H9 (cell line): ENCODE measurements at regions not wholly inside any gene's neighbourhood (a gene's known extent, or its start where the extent isn't known, plus 50 kb on each side); places are given as distances from the start of the nearest gene placed in this dataset.

ENCODE experiments used
- DNase-seq: peaks from one replicate; pipeline ENCODE4 v3.0.0-alpha.2; 2017
- H2AFZ ChIP-seq: one replicate; pipeline ENCODE4 v1.6.1; 2013; ENCODE audit warnings: mild to moderate bottlenecking, low read length, control low read depth, moderate library complexity
- H2AK5ac ChIP-seq: 2 replicates; pipeline ENCODE4 v1.6.1; 2013; ENCODE audit warnings: low read length, control low read depth, mixed read lengths; ENCODE audit not compliant: insufficient read length
- H2BK120ac ChIP-seq: one replicate; pipeline ENCODE4 v1.6.1; 2013; ENCODE audit warnings: low read depth, mild to moderate bottlenecking, low read length, control low read depth, inconsistent platforms; ENCODE audit not compliant: poor library complexity, severe bottlenecking
- H2BK12ac ChIP-seq: 2 replicates; pipeline ENCODE4 v1.6.1; 2013; ENCODE audit warnings: low read length, control low read depth, mixed read lengths, low read depth; ENCODE audit not compliant: insufficient read length
- H2BK15ac ChIP-seq: 2 replicates; pipeline ENCODE4 v1.6.1; 2013; ENCODE audit warnings: low read depth, low read length, control low read depth
- H2BK20ac ChIP-seq: one replicate; pipeline ENCODE4 v1.6.1; 2013; ENCODE audit warnings: low read depth, mild to moderate bottlenecking, low read length, control low read depth, inconsistent platforms; ENCODE audit not compliant: poor library complexity, severe bottlenecking
- H2BK5ac ChIP-seq: 2 replicates; pipeline ENCODE4 v1.6.1; 2013; ENCODE audit warnings: low read length, control low read depth, mixed read lengths; ENCODE audit not compliant: insufficient read length
- H3K14ac ChIP-seq: 2 replicates; pipeline ENCODE4 v1.6.1; 2013; ENCODE audit warnings: low read length, control low read depth; ENCODE audit not compliant: insufficient read depth
- H3K18ac ChIP-seq: 2 replicates; pipeline ENCODE4 v1.6.1; 2013; ENCODE audit warnings: low read depth, mild to moderate bottlenecking, mixed read lengths, low read length, control low read depth; ENCODE audit not compliant: insufficient read length
- H3K23ac ChIP-seq: 2 replicates; pipeline ENCODE4 v1.6.1; 2013; ENCODE audit warnings: low read length, control low read depth, mixed read lengths, low read depth; ENCODE audit not compliant: insufficient read length
- H3K23me2 ChIP-seq: 2 replicates; pipeline ENCODE4 v1.6.1; 2013; ENCODE audit warnings: low read depth, mild to moderate bottlenecking, mixed read lengths, low read length, control low read depth; ENCODE audit not compliant: insufficient read length, poor library complexity, severe bottlenecking
- H3K27ac ChIP-seq: 2 replicates; pipeline ENCODE4 v1.5.1; 2013; ENCODE audit warnings: low read length, control low read depth, mixed read lengths, low read depth; ENCODE audit not compliant: insufficient read length
- H3K27me3 ChIP-seq: 2 replicates; pipeline ENCODE4 v1.6.1; 2013; ENCODE audit warnings: low read length, control low read depth, inconsistent platforms; ENCODE audit not compliant: insufficient read depth
- H3K4ac ChIP-seq: 2 replicates; pipeline ENCODE4 v1.6.1; 2013; ENCODE audit warnings: low read depth, mild to moderate bottlenecking, control low read depth, inconsistent platforms, low read length, moderate library complexity
- H3K4me1 ChIP-seq: 2 replicates; pipeline ENCODE4 v1.6.1; 2013; ENCODE audit warnings: low read length, control low read depth, inconsistent platforms; ENCODE audit not compliant: insufficient read depth
- H3K4me2 ChIP-seq: 2 replicates; pipeline ENCODE4 v1.6.1; 2013; ENCODE audit warnings: low read length, control low read depth, mixed read lengths; ENCODE audit not compliant: insufficient read length, insufficient read depth
- H3K56ac ChIP-seq: 2 replicates; pipeline ENCODE4 v1.6.1; 2013; ENCODE audit warnings: low read depth, mild to moderate bottlenecking, mixed read lengths, low read length, control low read depth; ENCODE audit not compliant: insufficient read length
- H3K79me1 ChIP-seq: 2 replicates; pipeline ENCODE4 v1.6.1; 2013; ENCODE audit warnings: low read depth, mild to moderate bottlenecking, moderate library complexity, low read length, control low read depth, inconsistent platforms; ENCODE audit not compliant: insufficient read depth, poor library complexity, severe bottlenecking
- H3K79me2 ChIP-seq: 2 replicates; pipeline ENCODE4 v1.6.1; 2013; ENCODE audit warnings: low read length, control low read depth, inconsistent platforms; ENCODE audit not compliant: insufficient read depth
- H3K9ac ChIP-seq: 2 replicates; pipeline ENCODE4 v1.6.1; 2013; ENCODE audit warnings: low read length, control low read depth, mixed read lengths; ENCODE audit not compliant: insufficient read length; ENCODE audit errors: extremely low read depth
- H3K9me3 ChIP-seq: one replicate; pipeline ENCODE4 v1.6.1; 2013; ENCODE audit warnings: low read depth, low read length, inconsistent platforms; ENCODE audit not compliant: control insufficient read depth
- H3T11ph ChIP-seq: one replicate; pipeline ENCODE4 v1.6.1; 2013; ENCODE audit warnings: mild to moderate bottlenecking, low read length, control low read depth, inconsistent platforms
- H4K20me1 ChIP-seq: one replicate; pipeline ENCODE4 v1.6.1; 2013; ENCODE audit not compliant: control insufficient read depth, insufficient read length, insufficient read depth
- H4K5ac ChIP-seq: 2 replicates; pipeline ENCODE4 v1.6.1; 2013; ENCODE audit warnings: low read depth, mild to moderate bottlenecking, mixed read lengths, low read length, control low read depth; ENCODE audit not compliant: insufficient read length
- H4K8ac ChIP-seq: replicated peaks from 2 replicates; pipeline ENCODE4 v1.6.1; 2013; ENCODE audit warnings: low read length, control low read depth, mixed read lengths, low read depth; ENCODE audit not compliant: insufficient read length
- H4K91ac ChIP-seq: 2 replicates; pipeline ENCODE4 v1.6.1; 2013; ENCODE audit warnings: low read depth, mild to moderate bottlenecking, moderate library complexity, mixed read lengths, low read length, control low read depth; ENCODE audit not compliant: insufficient read length
- H3K27ac Mint-ChIP-seq, 3 experiments: 2 replicates in 2 of 3; 3 replicates in 1 of 3; pipeline ENCODE4 v1.8.0; 2020 to 2021; ENCODE audit warnings: mixed read lengths in 3 of 3, mild to moderate bottlenecking in 1 of 3, moderate library complexity in 1 of 3
- H3K27me3 Mint-ChIP-seq: 2 replicates; pipeline ENCODE4 v1.8.0; 2021; ENCODE audit warnings: low read depth, mild to moderate bottlenecking, moderate library complexity, mixed read lengths
- H3K36me3 Mint-ChIP-seq, 3 experiments: 2 replicates in 2 of 3; 3 replicates in 1 of 3; pipeline ENCODE4 v1.8.0; 2020 to 2021; ENCODE audit warnings: low read depth in 3 of 3, mixed read lengths in 3 of 3; ENCODE audit not compliant: insufficient read depth in 1 of 3
- H3K4me1 Mint-ChIP-seq, 2 experiments: 2 replicates each; pipeline ENCODE4 v1.8.0; 2020; ENCODE audit warnings: mixed read lengths in 2 of 2
- H3K4me3 Mint-ChIP-seq, 2 experiments: 2 replicates in 1 of 2; 3 replicates in 1 of 2; pipeline ENCODE4 v1.8.0; 2020 to 2021; ENCODE audit warnings: mild to moderate bottlenecking in 2 of 2, mixed read lengths in 2 of 2, moderate library complexity in 1 of 2
- H3K9me3 Mint-ChIP-seq, 2 experiments: 2 replicates in 1 of 2; 3 replicates in 1 of 2; pipeline ENCODE4 v1.8.0; 2020; ENCODE audit warnings: mild to moderate bottlenecking in 2 of 2, mixed read lengths in 2 of 2, moderate library complexity in 1 of 2
- CTCF ChIP-seq: fragments of 200-600 bp; sonication (generic); conservative IDR thresholded peaks from 3 replicates; pipeline ENCODE4 v1.8.0; 2021; ENCODE audit warnings: antibody characterized with exemption, mild to moderate bottlenecking
- WGBS: extraction: QIAGEN DNeasy Blood & Tissue Kit; methylation state at CpG from one replicate; pipeline ENCODE4 v1.1.7; 2013; ENCODE audit warnings: missing lambda C conversion rate, low lambda C conversion rate, mixed read lengths; ENCODE audit not compliant: insufficient read length; ENCODE audit errors: extremely low coverage; 5-methylcytosine and 5-hydroxymethylcytosine counted together

GRCh38 chr19:29283366-29283765 is 70.4 kb upstream of the UQCRFS1 start:
- Histone ChIP-seq H4K91ac (no peak overlapping the region), H2AFZ (no peak overlapping the region)
- H3K27ac Mint-ChIP-seq = no peak overlapping the region

More at GRCh38 chr19:29283366-29283765, 70.4 kb upstream of the UQCRFS1 start:
- Mint-ChIP-seq H3K4me1 (peaks cover 18 to 31% of the 10 kb centered on the region in 2 experiments), H3K27me3 (peaks cover 24% of the 10 kb centered on the region), H3K9me3 (peaks cover 4 to 7% of the 10 kb centered on the region in 2 experiments; a peak in 3 of 5 replicates), H3K36me3 (no peaks in the 10 kb centered on the region), H3K4me3 (no peak overlapping the region)
- no peak overlapping the region for H3K4me2 ChIP-seq
- H3K56ac ChIP-seq = no peak overlapping the region
- DNase-seq = no peak
- no peak overlapping the region for H2BK120ac ChIP-seq
- no peak overlapping the region for H3K23ac ChIP-seq
- H3K27me3 ChIP-seq = 0 out of 2 replicates have a peak, but pooled peaks cover 1% of the 10 kb centered on the region
- H2AK5ac ChIP-seq = no peak overlapping the region
- no peak overlapping the region for H2BK15ac ChIP-seq
- no peak overlapping the region for H3K9ac ChIP-seq
- no peaks in the 10 kb centered on the region for H4K20me1 ChIP-seq
- WGBS = no CpG with 5 or more reads among the region's 3 CpGs
- no peak for TF ChIP-seq CTCF
- no peaks in the 10 kb centered on the region for H3K9me3 ChIP-seq
- no peaks in the 10 kb centered on the region for H3K79me2 ChIP-seq
- H3K4me1 ChIP-seq = peaks cover 1% of the 10 kb centered on the region; the same call in 1 of the 2 replicates
- no peak overlapping the region for H3K4ac ChIP-seq
- no peak overlapping the region for H2BK5ac ChIP-seq
- no peak overlapping the region for H4K8ac ChIP-seq
- no peak overlapping the region for H3T11ph ChIP-seq
- no peak overlapping the region for H4K5ac ChIP-seq
- no peaks in the 10 kb centered on the region for H3K79me1 ChIP-seq
- no peak overlapping the region for H3K27ac ChIP-seq
- no peak overlapping the region for H3K14ac ChIP-seq
- no peak overlapping the region for H2BK12ac ChIP-seq
- no peak overlapping the region for H3K18ac ChIP-seq
- no peak overlapping the region for H2BK20ac ChIP-seq
- H3K23me2 ChIP-seq = no peaks in the 10 kb centered on the region
